CD4-positive, alpha-beta T cell (primary cell): ENCODE measurements at regions not wholly inside any gene's neighbourhood (a gene's known extent, or its start where the extent isn't known, plus 50 kb on each side); places are given as distances from the start of the nearest gene placed in this dataset.

ENCODE experiments used
- ATAC-seq: fragments of 200-7000 bp; cut with Tn5 transposase; one replicate; pipeline ENCODE4 v1.10.0; 2022; ENCODE audit warnings: mild to moderate bottlenecking; ENCODE audit not compliant: poor library complexity
- CTCF ChIA-PET: fragments of 350-600 bp; sonication (Branson Sonifier 250); formaldehyde crosslinking; loops from one replicate; lab custom pipeline; 2021; ENCODE audit warnings: antibody characterized with exemption, inconsistent platforms; lab: Charles Lee
- POLR2A ChIA-PET: fragments of 350-600 bp; sonication (Branson Sonifier 250); formaldehyde crosslinking; loops from one replicate; lab custom pipeline; 2021; ENCODE audit warnings: antibody characterized with exemption, inconsistent platforms; lab: Charles Lee
- DNase-seq, 14 experiments: peaks; one replicate each; pipeline ENCODE4 v3.0.0-alpha.2; 2013 to 2020; ENCODE audit warnings: mixed read lengths in 2 of 14
- H3K27ac ChIP-seq, 2 donors: one replicate each; pipeline versions ENCODE4 v1.5.1 to v1.7.0; 2013; ENCODE audit warnings: low read length in 2 of 2, low read depth in 1 of 2, mild to moderate bottlenecking in 1 of 2
- H3K27me3 ChIP-seq, 2 experiments: 1 replicate in 1 of 2; 2 replicates in 1 of 2; pipeline versions ENCODE4 v1.6.1 to v1.7.0; 2013; ENCODE audit warnings: low read length in 2 of 2, control low read depth in 1 of 2, mild to moderate bottlenecking in 1 of 2, moderate library complexity in 1 of 2; ENCODE audit not compliant: insufficient read depth in 2 of 2, control insufficient read depth in 1 of 2
- H3K36me3 ChIP-seq: one replicate; pipeline ENCODE4 v1.6.1; 2013; ENCODE audit warnings: low read length, control low read depth; ENCODE audit not compliant: insufficient read depth
- H3K4me1 ChIP-seq: one replicate; pipeline ENCODE4 v1.6.1; 2013; ENCODE audit warnings: low read length, control low read depth; ENCODE audit not compliant: insufficient read depth
- H3K4me3 ChIP-seq: one replicate; pipeline ENCODE4 v1.5.1; 2013; ENCODE audit warnings: mild to moderate bottlenecking, low read length, moderate library complexity
- H3K9me3 ChIP-seq, 2 experiments: 1 replicate in 1 of 2; 2 replicates in 1 of 2; pipeline versions ENCODE4 v1.6.1 to v1.7.0; 2013; ENCODE audit warnings: low read length in 2 of 2, mild to moderate bottlenecking in 2 of 2, control low read depth in 1 of 2, moderate library complexity in 1 of 2; ENCODE audit not compliant: control insufficient read depth in 1 of 2, insufficient read depth in 1 of 2
- H3K27ac Mint-ChIP-seq: one replicate; pipeline ENCODE4 v1.8.0; 2020; ENCODE audit warnings: mixed read lengths
- H3K27me3 Mint-ChIP-seq: one replicate; pipeline ENCODE4 v1.8.0; 2021; ENCODE audit warnings: mixed read lengths
- H3K36me3 Mint-ChIP-seq: one replicate; pipeline ENCODE4 v1.8.0; 2021; ENCODE audit warnings: low read depth, mixed read lengths
- H3K4me1 Mint-ChIP-seq: one replicate; pipeline ENCODE4 v1.8.0; 2021; ENCODE audit warnings: low read depth, mixed read lengths
- H3K4me3 Mint-ChIP-seq: one replicate; pipeline ENCODE4 v1.8.0; 2020; ENCODE audit warnings: mild to moderate bottlenecking, mixed read lengths
- H3K9me3 Mint-ChIP-seq: one replicate; pipeline ENCODE4 v1.8.0; 2020; ENCODE audit warnings: mixed read lengths
- CTCF ChIP-seq: fragments of 200-600 bp; IDR thresholded peaks from one replicate; pipeline ENCODE4 v1.8.0; 2022; ENCODE audit warnings: antibody characterized with exemption, mild to moderate bottlenecking
- intact Hi-C, 2 experiments: fragments of 100-400 bp; cut with DNase I in 1 of 2; cut with micrococcal nuclease in 1 of 2; formaldehyde crosslinking; loops; one replicate each; pipeline versions ENCODE4 v1.15.1 to v1.9.0; 2023 to 2025; cut with DNase I, micrococcal nuclease

- Histone ChIP-seq H3K9me3 (peaks cover 0 to 10% of the 10 kb centered on the region in 2 experiments), H3K4me3 (no peak overlapping the region), H3K4me1 (no peaks in the 10 kb centered on the region), H3K27me3 (no peaks in the 10 kb centered on the region), H3K27ac (no peak overlapping the region), H3K36me3 (no peaks in the 10 kb centered on the region)
- ATAC-seq (no peak), DNase-seq (no peak)
- Mint-ChIP-seq H3K9me3 (no peaks in the 10 kb centered on the region), H3K36me3 (no peaks in the 10 kb centered on the region), H3K4me1 (no peaks in the 10 kb centered on the region), H3K27me3 (no peaks in the 10 kb centered on the region), H3K27ac (no peak overlapping the region), H3K4me3 (no peak overlapping the region)
- intact Hi-C loops = no loop called here
- no peak for TF ChIP-seq CTCF
- ChIA-PET POLR2A (no interaction called here), CTCF (no interaction called here)
Observed at GRCh38 chr10:129343141-129343540, 123.9 kb upstream of the MGMT start.

GRCh38 chr10:129344103-129344502, 122.9 kb upstream of the MGMT start:
- H3K4me3 ChIP-seq = no peak overlapping the region
- Mint-ChIP-seq H3K4me3 (no peak overlapping the region), H3K4me1 (no peaks in the 10 kb centered on the region), H3K36me3 (no peaks in the 10 kb centered on the region), H3K27me3 (no peaks in the 10 kb centered on the region), H3K27ac (no peak overlapping the region), H3K9me3 (no peaks in the 10 kb centered on the region)
- H3K4me1 ChIP-seq = no peaks in the 10 kb centered on the region
- POLR2A ChIA-PET = no interaction called here
- DNase-seq = no peak
- peaks cover 0 to 17% of the 10 kb centered on the region in 2 experiments for H3K9me3 ChIP-seq
- intact Hi-C loops = no loop called here
- no peak for ATAC-seq
- H3K27ac ChIP-seq = no peak overlapping the region
- H3K36me3 ChIP-seq = no peaks in the 10 kb centered on the region
- H3K27me3 ChIP-seq = no peaks in the 10 kb centered on the region
- CTCF ChIA-PET = no interaction called here
- TF ChIP-seq CTCF = no peak

GRCh38 chr10:129344731-129345355, 122.2 kb upstream of the MGMT start:
- CTCF ChIA-PET = no interaction called here

More at GRCh38 chr10:129344731-129345355, 122.2 kb upstream of the MGMT start:
- intact Hi-C loops = no loop called here
- Mint-ChIP-seq H3K27ac (no peak overlapping the region), H3K36me3 (no peaks in the 10 kb centered on the region), H3K9me3 (no peaks in the 10 kb centered on the region), H3K27me3 (no peaks in the 10 kb centered on the region), H3K4me1 (no peaks in the 10 kb centered on the region), H3K4me3 (no peak overlapping the region)
- Histone ChIP-seq H3K36me3 (no peaks in the 10 kb centered on the region), H3K4me1 (no peaks in the 10 kb centered on the region), H3K9me3 (peaks cover 0 to 24% of the 10 kb centered on the region in 2 experiments), H3K4me3 (no peak overlapping the region), H3K27ac (no peak overlapping the region), H3K27me3 (no peaks in the 10 kb centered on the region)
- POLR2A ChIA-PET = no interaction called here
- TF ChIP-seq CTCF = no peak
- DNase-seq = no peak
- no peak for ATAC-seq
